ENCODE measurements at regions not wholly inside any gene's neighbourhood (a gene's known extent, or its start where the extent isn't known, plus 50 kb on each side); places are given as distances from the start of the nearest gene placed in this dataset.

- ChIA-PET CTCF (interaction anchor here (1.5 kb wide), 1 partner anchor 11 kb away, joined by 9 read pairs; no protein-coding TSS in a partner anchor), POLR2A (no interaction called here)
- no peak for DNase-seq (ENCODE audit: extremely low spot score)
- TF ChIP-seq CTCF (IDR thresholded peaks at IDR 0.05; ENCODE audit: control extremely low read depth, extremely low read depth, low read depth, missing control alignments): no peak
Observed at GRCh38 chr2:238796223-238796885, 51.5 kb upstream of the TWIST2 start.

- ChIA-PET CTCF (no interaction called here), POLR2A (no interaction called here)
- DNase-seq (ENCODE audit: extremely low spot score): no peak
- TF ChIP-seq CTCF (IDR thresholded peaks at IDR 0.05; ENCODE audit: control extremely low read depth, extremely low read depth, low read depth, missing control alignments): no peak
Observed at GRCh38 chr2:238797537-238797936, 50.3 kb upstream of the TWIST2 start.
